ENCODE measurements at regions not wholly inside any gene's neighbourhood (a gene's known extent, or its start where the extent isn't known, plus 50 kb on each side); places are given as distances from the start of the nearest gene placed in this dataset.
A peak's percentile ranks its signal among the peaks of the same experiment; 100 is the strongest.

GRCh38 chr2:216576616-216577015 lies 56.6 kb upstream of the IGFBP2 start:
- no peak for DNase-seq

GRCh38 chr2:216578325-216578724 lies 54.9 kb upstream of the IGFBP2 start:
- no peak for DNase-seq

DNA sequence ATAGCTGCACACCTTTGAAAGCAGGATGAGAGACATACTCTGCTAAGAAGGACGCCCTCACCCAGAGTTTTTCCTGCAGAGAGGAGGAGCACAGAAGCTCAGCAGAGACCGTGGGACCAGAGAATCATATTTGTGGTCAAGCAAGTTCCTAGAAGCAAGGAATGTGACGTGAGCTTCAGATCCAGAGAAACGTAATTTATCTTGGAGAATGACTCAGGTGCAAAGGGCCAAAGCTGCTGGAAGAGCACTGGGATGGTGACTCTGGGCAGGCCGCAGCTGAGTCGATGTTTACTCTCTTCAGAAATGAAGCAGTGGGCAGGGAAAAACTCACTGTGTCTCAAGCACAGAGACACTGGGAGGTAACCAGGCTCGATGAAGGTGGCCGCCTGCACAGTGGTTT lies 50.1 kb upstream of the IGFBP2 start:
- peak; percentile 9 for DNase-seq
